Pancreas (tissue), 10 donors: ENCODE measurements at regions not wholly inside any gene's neighbourhood (a gene's known extent, or its start where the extent isn't known, plus 50 kb on each side); places are given as distances from the start of the nearest gene placed in this dataset.

ENCODE experiments used
- ATAC-seq, 4 donors: fragments of 200-7000 bp; cut with Tn5 transposase; one replicate each; pipeline versions ENCODE4 v1.8.0 to v1.9.1; 2020; ENCODE audit warnings: mild to moderate bottlenecking in 4 of 4, moderate library complexity in 4 of 4
- DNase-seq, 6 donors: peaks; one replicate each; pipeline ENCODE4 v3.0.0-alpha.2; 2020
- FAIRE-seq: peaks from 2 replicates; lab custom pipeline; 2012; peaks lifted over from hg19 to GRCh38; lab: Jason Lieb, UNC
- H3K27ac ChIP-seq, 4 donors: fragments of 200-600 bp; sonication (generic); 1 replicate in 3 of 4; 2 replicates in 1 of 4; pipeline versions ENCODE4 v1.5.0 to v1.8.0; 2020
- H3K27me3 ChIP-seq, 4 donors: fragments of 200-600 bp; one replicate each; pipeline ENCODE4 v1.8.0; 2021
- H3K36me3 ChIP-seq, 3 donors: fragments of 200-600 bp; sonication (generic) in 1 of 3; one replicate each; pipeline versions ENCODE4 v1.5.0 to v1.8.0; 2020 to 2021
- H3K4me1 ChIP-seq, 3 donors: fragments of 200-600 bp; one replicate each; pipeline ENCODE4 v1.8.0; 2021
- H3K4me3 ChIP-seq, 4 donors: fragments of 200-600 bp; sonication (generic) in 2 of 4; one replicate each; pipeline versions ENCODE4 v1.5.0 to v1.8.0; 2020 to 2021
- H3K9me3 ChIP-seq, 4 donors: fragments of 200-600 bp; one replicate each; pipeline ENCODE4 v1.8.0; 2021
- WGBS, 2 donors: extraction: QIAGEN DNeasy Blood & Tissue Kit; methylation state at CpG; one replicate each; pipeline ENCODE4 v1.1.7; 2013; 5-methylcytosine and 5-hydroxymethylcytosine counted together
- intact Hi-C, 3 donors: fragments of 100-400 bp; cut with DNase I; formaldehyde crosslinking; loops; one replicate each; pipeline versions ENCODE4 v1.11.1 to v1.14.2; 2022
- TF ChIP-seq, protein P1 (sequence below), 4 donors: fragments of 200-600 bp; sonication (generic) in 3 of 4; IDR thresholded peaks; one replicate each; pipeline versions ENCODE4 v1.5.0 to v1.8.0; 2021; ENCODE audit warnings: antibody characterized with exemption in 4 of 4
- donor health status: healthy with polysubstance abuse.
- donor health status: DM: no; HTN: no; CAD: no; lungs with moderate emphysema.
- donor health status: DM: no; HTN: no; CAD: no.
- donor health status: control.
- donor health status: control.
- donor health status: Bipolar disorder and iron deficiency.
- donor health status: DM: yes; HTN: yes; CAD: no.
- donor health status: DM: no; HTN: no; CAD: no.
- donor health status: DM: no; HTN: no; CAD: no.
- donor health status: DM: yes; HTN: yes; CAD: no.

DNA sequence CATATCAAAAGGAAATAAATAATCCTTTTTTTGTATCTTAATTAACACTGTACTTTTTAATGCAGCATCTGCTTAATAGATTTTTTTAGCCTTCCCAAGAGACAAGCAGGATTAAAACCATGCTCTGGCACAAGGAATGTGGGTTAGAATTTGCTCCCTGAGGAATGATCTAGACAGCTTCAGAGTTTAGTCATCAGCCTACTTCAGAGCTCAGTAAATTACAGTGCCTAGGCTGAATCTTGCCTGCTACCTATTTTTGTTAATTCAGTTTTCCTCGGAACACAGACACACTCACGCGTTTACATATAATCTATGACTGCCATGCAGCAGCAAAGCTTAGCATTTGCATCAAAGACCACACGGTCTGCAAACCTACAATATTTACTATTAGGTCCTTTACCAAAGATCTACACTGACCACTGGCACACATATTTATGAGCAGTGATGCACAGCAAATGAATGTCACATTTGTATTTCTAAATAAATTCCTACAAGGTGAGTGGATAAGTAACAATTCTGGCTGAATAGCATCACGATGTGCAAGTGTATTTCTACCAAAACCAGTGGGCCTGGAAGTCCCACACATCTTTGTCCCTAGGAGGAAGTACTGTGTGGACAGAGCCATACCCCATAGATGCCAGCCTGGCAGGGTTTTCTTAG is 309.8 kb upstream of the TMEM132C start:
- Histone ChIP-seq H3K4me3 (no peak overlapping the region), H3K36me3 (no peaks in the 10 kb centered on the region), H3K4me1 (no peaks in the 10 kb centered on the region), H3K27me3 (no peaks in the 10 kb centered on the region), H3K9me3 (no peaks in the 10 kb centered on the region), H3K27ac (no peak overlapping the region)
- no peak for DNase-seq
- intact Hi-C loops = no loop called here
- FAIRE-seq = no peak
- WGBS, 2 donors = 72 to 74% methylated on average over 5 of the region's 5 CpGs
- TF ChIP-seq, protein P1, sequence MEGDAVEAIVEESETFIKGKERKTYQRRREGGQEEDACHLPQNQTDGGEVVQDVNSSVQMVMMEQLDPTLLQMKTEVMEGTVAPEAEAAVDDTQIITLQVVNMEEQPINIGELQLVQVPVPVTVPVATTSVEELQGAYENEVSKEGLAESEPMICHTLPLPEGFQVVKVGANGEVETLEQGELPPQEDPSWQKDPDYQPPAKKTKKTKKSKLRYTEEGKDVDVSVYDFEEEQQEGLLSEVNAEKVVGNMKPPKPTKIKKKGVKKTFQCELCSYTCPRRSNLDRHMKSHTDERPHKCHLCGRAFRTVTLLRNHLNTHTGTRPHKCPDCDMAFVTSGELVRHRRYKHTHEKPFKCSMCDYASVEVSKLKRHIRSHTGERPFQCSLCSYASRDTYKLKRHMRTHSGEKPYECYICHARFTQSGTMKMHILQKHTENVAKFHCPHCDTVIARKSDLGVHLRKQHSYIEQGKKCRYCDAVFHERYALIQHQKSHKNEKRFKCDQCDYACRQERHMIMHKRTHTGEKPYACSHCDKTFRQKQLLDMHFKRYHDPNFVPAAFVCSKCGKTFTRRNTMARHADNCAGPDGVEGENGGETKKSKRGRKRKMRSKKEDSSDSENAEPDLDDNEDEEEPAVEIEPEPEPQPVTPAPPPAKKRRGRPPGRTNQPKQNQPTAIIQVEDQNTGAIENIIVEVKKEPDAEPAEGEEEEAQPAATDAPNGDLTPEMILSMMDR (IDR thresholded peaks at IDR 0.05) = no peak
- ATAC-seq = no peak

DNA sequence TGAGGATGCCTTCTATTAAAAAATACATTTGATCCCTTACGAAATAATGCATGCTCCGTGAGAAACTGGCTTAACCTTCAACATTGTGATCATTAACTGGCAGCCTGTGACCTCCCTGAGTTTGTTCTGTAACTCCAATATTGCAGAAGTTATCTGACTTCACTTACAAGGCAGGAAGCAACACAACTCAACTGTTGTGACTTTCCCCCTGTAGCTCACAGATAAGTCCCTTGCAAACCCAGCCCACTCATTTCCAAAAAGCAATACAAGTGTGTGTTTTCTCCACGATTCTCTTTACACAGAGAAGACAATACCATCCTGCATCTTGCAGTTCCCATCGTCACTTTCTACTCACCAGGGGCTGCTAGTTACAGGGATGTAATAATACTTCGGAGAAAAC is 304.7 kb upstream of the TMEM132C start:
- H3K4me1 ChIP-seq = no peaks in the 10 kb centered on the region
- H3K9me3 ChIP-seq = no peaks in the 10 kb centered on the region
- no peaks in the 10 kb centered on the region for H3K36me3 ChIP-seq
- WGBS, 2 donors = 38 to 47% methylated on average over 5 of the region's 5 CpGs
- FAIRE-seq (no peak), ATAC-seq (no peak), DNase-seq (no peak)
- TF ChIP-seq, protein P1 (IDR thresholded peaks at IDR 0.05) = no peak
- no peaks in the 10 kb centered on the region for H3K27me3 ChIP-seq
- intact Hi-C loops = no loop called here
- no peak overlapping the region for H3K27ac ChIP-seq
- H3K4me3 ChIP-seq = no peak overlapping the region

DNA sequence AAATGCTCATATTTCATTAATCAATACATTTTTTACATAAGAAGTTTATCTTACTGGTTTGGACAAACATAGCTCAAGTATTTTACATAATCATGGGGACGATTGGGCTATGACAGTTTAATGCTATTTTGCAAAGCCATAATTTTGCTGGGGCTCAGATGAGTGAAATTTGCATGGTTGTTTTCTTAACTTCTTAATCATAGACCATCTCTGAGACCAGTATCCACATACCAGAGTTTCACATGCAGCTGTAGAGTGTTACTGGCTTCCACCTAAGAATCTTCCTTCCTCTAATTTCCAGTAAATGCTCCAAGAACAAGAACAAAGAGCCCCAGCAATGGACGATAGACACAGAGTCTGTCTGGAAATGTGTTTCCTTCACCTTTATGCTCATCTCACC is 303.0 kb upstream of the TMEM132C start:
- H3K9me3 ChIP-seq = no peaks in the 10 kb centered on the region
- ATAC-seq (no peak), DNase-seq (no peak), FAIRE-seq (no peak)
- H3K36me3 ChIP-seq = no peaks in the 10 kb centered on the region
- intact Hi-C loops = no loop called here
- WGBS, 2 donors = 32 to 35% methylated on average over 2 of the region's 2 CpGs
- no peaks in the 10 kb centered on the region for H3K4me1 ChIP-seq
- H3K27me3 ChIP-seq = no peaks in the 10 kb centered on the region
- H3K4me3 ChIP-seq = no peak overlapping the region
- no peak overlapping the region for H3K27ac ChIP-seq
- TF ChIP-seq, protein P1 (IDR thresholded peaks at IDR 0.05) = no peak

DNA sequence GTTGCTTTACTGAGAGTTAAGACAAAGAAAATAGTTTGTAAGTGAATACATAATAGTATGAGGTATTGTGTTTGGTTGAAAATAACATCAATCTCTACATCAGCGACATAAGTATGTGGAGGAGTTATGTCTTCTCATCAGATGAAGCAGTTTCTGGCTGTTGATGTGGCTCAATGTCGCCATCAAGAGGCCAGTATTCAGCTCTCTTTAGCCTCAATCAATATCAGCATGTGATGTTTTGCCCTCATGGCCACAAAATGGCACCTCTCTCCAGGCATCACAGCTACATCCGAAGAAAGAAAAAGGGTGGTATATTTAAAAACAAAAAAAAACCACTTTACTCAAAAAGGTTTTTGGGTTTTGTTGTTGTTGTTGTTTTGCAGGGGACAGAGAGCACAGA is 302.3 kb upstream of the TMEM132C start:
- no peak for DNase-seq
- WGBS, 2 donors = 61 to 64% methylated on average over 3 of the region's 3 CpGs
- intact Hi-C loops = no loop called here

DNA sequence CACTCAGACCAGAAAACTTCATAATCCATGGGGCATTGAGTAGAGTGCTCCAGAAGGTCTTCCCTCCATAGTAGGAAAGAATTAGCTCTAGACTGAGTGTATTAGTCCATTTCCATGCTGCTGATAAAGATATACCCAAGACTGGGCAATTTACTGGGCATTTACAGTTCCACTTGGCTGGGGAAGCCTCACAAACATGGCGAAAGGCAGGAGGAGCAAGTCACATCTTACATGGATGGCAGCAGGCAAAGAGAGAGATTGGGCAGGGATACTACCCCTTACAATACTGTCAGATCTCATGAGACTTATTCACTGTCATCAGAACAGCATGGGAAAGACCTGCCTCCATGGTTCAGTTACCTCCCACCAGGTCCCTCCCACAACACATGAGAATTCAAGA is 300.6 kb upstream of the TMEM132C start:
- 58 to 65% methylated on average over 1 of the region's 1 CpG for WGBS, 2 donors
- Histone ChIP-seq H3K4me1 (no peaks in the 10 kb centered on the region), H3K36me3 (no peaks in the 10 kb centered on the region), H3K27me3 (no peaks in the 10 kb centered on the region), H3K4me3 (no peak overlapping the region), H3K9me3 (no peaks in the 10 kb centered on the region), H3K27ac (no peak overlapping the region)
- intact Hi-C loops = no loop called here
- ATAC-seq = no peak
- no peak for FAIRE-seq
- no peak for DNase-seq
- TF ChIP-seq, protein P1 (IDR thresholded peaks at IDR 0.05) = no peak

More for the DNA sequence above, 302.3 kb upstream of the TMEM132C start:
- TF ChIP-seq, protein P1 (IDR thresholded peaks at IDR 0.05) = no peak
- Histone ChIP-seq H3K9me3 (no peaks in the 10 kb centered on the region), H3K27me3 (no peaks in the 10 kb centered on the region), H3K4me1 (no peaks in the 10 kb centered on the region), H3K36me3 (no peaks in the 10 kb centered on the region), H3K27ac (no peak overlapping the region), H3K4me3 (no peak overlapping the region)
- FAIRE-seq = no peak
- no peak for ATAC-seq
